Right renal pelvis (tissue), 4 donors: ENCODE measurements at regions not wholly inside any gene's neighbourhood (a gene's known extent, or its start where the extent isn't known, plus 50 kb on each side); places are given as distances from the start of the nearest gene placed in this dataset.
A peak's percentile ranks its signal among the peaks of the same experiment; 100 is the strongest.
"Not testable (repeated sequence)": the region's sequence is repeated elsewhere in the genome, so short reads cannot be mapped to it uniquely, and the experiment has no call there.

Experiments
- DNase-seq, 4 donors: peaks; one replicate each; pipeline ENCODE4 v3.0.0-alpha.2; 2013; ENCODE audit warnings: low read depth in 4 of 4, low spot score in 3 of 4, missing footprints in 1 of 4

GRCh38 chr18:22789052-22789451, 144.1 kb upstream of the RBBP8 start:
- no peak for DNase-seq

GRCh38 chr18:22789600-22789999, 143.5 kb upstream of the RBBP8 start:
- DNase-seq = no peak

- no peak for DNase-seq
Measured at GRCh38 chr18:22790545-22791309, 142.4 kb upstream of the RBBP8 start.

- no peak for DNase-seq
Measured at GRCh38 chr18:22791310-22791610, 141.9 kb upstream of the RBBP8 start.

GRCh38 chr18:22796113-22796512, 137.0 kb upstream of the RBBP8 start:
- no peak for DNase-seq

- DNase-seq = no peak
Measured at GRCh38 chr18:22800551-22800951, 132.6 kb upstream of the RBBP8 start.

GRCh38 chr18:22813648-22814328, 119.3 kb upstream of the RBBP8 start:
- DNase-seq = peak in 1 of 4 donors; percentile 22

GRCh38 chr18:22814329-22814703, 118.8 kb upstream of the RBBP8 start:
- no peak for DNase-seq

GRCh38 chr18:22816266-22817176, 116.6 kb upstream of the RBBP8 start:
- DNase-seq = no peak

GRCh38 chr18:22817844-22818243, 115.3 kb upstream of the RBBP8 start:
- DNase-seq = no peak

- DNase-seq = no peak
Measured at GRCh38 chr18:22822024-22822423, 111.1 kb upstream of the RBBP8 start.

GRCh38 chr18:22822841-22823508, 110.2 kb upstream of the RBBP8 start:
- DNase-seq = no peak

- DNase-seq = no peak
Measured at GRCh38 chr18:22826726-22827125, 106.4 kb upstream of the RBBP8 start.

- DNase-seq = no peak
Measured at GRCh38 chr18:22827216-22827615, 105.9 kb upstream of the RBBP8 start.

GRCh38 chr18:22827741-22828140, 105.4 kb upstream of the RBBP8 start:
- no peak for DNase-seq

- DNase-seq = no peak
Measured at GRCh38 chr18:22828171-22828570, 105.0 kb upstream of the RBBP8 start.

- DNase-seq = not testable (repeated sequence)
Measured at GRCh38 chr18:22828583-22828982, 104.5 kb upstream of the RBBP8 start.

- no peak for DNase-seq
Measured at GRCh38 chr18:22829781-22830180, 103.3 kb upstream of the RBBP8 start.

- DNase-seq = no peak
Measured at GRCh38 chr18:22830511-22830910, 102.6 kb upstream of the RBBP8 start.

- no peak for DNase-seq
Measured at GRCh38 chr18:22831441-22831904, 101.7 kb upstream of the RBBP8 start.

GRCh38 chr18:22836932-22837331, 96.2 kb upstream of the RBBP8 start:
- no peak for DNase-seq
